SK-N-MC (cell line): ENCODE measurements at regions not wholly inside any gene's neighbourhood (a gene's known extent, or its start where the extent isn't known, plus 50 kb on each side); places are given as distances from the start of the nearest gene placed in this dataset.

Source experiments
- EZH2 ChIP-seq: fragments of 200-600 bp; sonication (generic); IDR thresholded peaks from one replicate; pipeline ENCODE4 v1.6.1; 2017; ENCODE audit warnings: antibody characterized with exemption
- POLR2AphosphoS5 ChIP-seq: IDR thresholded peaks from 2 replicates; pipeline ENCODE4 v1.6.1; 2012; ENCODE audit warnings: mild to moderate bottlenecking, low read depth, low read length, borderline replicate concordance

DNA sequence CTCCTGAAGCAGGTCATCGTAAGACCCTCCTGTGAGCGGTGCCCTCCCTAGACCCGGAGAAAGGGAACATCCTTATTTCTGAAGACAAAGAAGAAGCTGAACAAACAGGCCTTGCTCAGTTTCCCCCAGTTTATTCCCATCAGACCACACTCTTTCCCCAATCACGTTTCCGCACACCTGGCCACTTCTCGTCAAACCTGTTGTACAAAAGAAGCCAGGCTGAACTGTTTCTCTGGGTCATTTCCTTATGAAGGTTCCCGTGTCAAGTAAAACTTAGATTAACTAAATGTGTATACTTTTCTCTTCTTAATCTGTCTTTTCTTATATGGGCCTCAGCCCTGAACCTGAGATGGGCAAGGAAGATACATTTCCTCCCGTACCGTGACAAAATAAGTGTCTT is 111.6 kb upstream of the ENPP6 start:
- TF ChIP-seq POLR2AphosphoS5, result no peak
- no peak for TF ChIP-seq EZH2
